Panc1 (cell line): ENCODE measurements at regions not wholly inside any gene's neighbourhood (a gene's known extent, or its start where the extent isn't known, plus 50 kb on each side); places are given as distances from the start of the nearest gene placed in this dataset.

Experiments
- ATAC-seq: fragments of 200-7000 bp; cut with Tn5 transposase; 2 replicates; pipeline ENCODE4 v1.9.1; 2020; ENCODE audit warnings: mild to moderate bottlenecking, moderate library complexity
- BruUV-seq: library from RNA; stranded (reverse); fragments of 400-500 nt; replicated peaks from 2 replicates; lab custom pipeline; 2021; lab: Mats Ljungman, UMichigan
- CTCF ChIA-PET: fragments of 300-600 bp; sonication (Branson Sonifier 250); formaldehyde crosslinking; loops from one replicate; lab custom pipeline; 2022; ENCODE audit warnings: antibody characterized with exemption; lab: Charles Lee
- POLR2A ChIA-PET: fragments of 300-600 bp; sonication (Branson Sonifier 250); formaldehyde crosslinking; loops from one replicate; lab custom pipeline; 2022; ENCODE audit warnings: antibody characterized with exemption; lab: Charles Lee
- DNase-seq: peaks from one replicate; pipeline ENCODE4 v3.0.0-alpha.2; 2010; ENCODE audit warnings: low read depth, low spot score
- H3K27ac ChIP-seq: 2 replicates; pipeline ENCODE4 v1.5.1; 2011; ENCODE audit warnings: mild to moderate bottlenecking, low read length, inconsistent platforms
- H3K27me3 ChIP-seq: fragments of 200-500 bp; sonication (Bioruptor generic); 2 replicates; pipeline ENCODE4 v1.6.0; 2014; ENCODE audit warnings: low read length, inconsistent platforms; ENCODE audit not compliant: control insufficient read depth, insufficient read depth
- H3K36me3 ChIP-seq: fragments of 200-500 bp; sonication (Bioruptor generic); 2 replicates; pipeline ENCODE4 v1.5.1; 2014; ENCODE audit warnings: inconsistent platforms, mild to moderate bottlenecking, low read length, moderate library complexity; ENCODE audit not compliant: control insufficient read depth, insufficient read depth
- H3K4me1 ChIP-seq: 2 replicates; pipeline ENCODE4 v1.5.1; 2011; ENCODE audit warnings: inconsistent platforms, mild to moderate bottlenecking, low read length, moderate library complexity; ENCODE audit not compliant: control insufficient read depth, insufficient read depth
- H3K4me3 ChIP-seq, 2 experiments: 2 replicates each; pipeline ENCODE4 v1.5.1; 2011 to 2012; ENCODE audit warnings: low read depth in 2 of 2, low read length in 2 of 2, mild to moderate bottlenecking in 2 of 2, inconsistent platforms in 1 of 2, moderate library complexity in 1 of 2
- H3K9me3 ChIP-seq: fragments of 200-500 bp; sonication (Bioruptor generic); 2 replicates; pipeline ENCODE4 v1.5.1; 2014; ENCODE audit warnings: low read depth, mild to moderate bottlenecking, inconsistent platforms, low read length, moderate library complexity; ENCODE audit not compliant: control insufficient read depth, insufficient read depth
- CTCF ChIP-seq: fragments of 450-650 bp; IDR thresholded peaks from 2 replicates; pipeline ENCODE4 v1.5.1; 2017; ENCODE audit warnings: mild to moderate bottlenecking
- POLR2AphosphoS5 ChIP-seq: IDR thresholded peaks from 2 replicates; pipeline ENCODE4 v1.6.1; 2012; ENCODE audit warnings: mild to moderate bottlenecking, low read depth, low read length, moderate library complexity
- REST ChIP-seq, 2 experiments: IDR thresholded peaks; 2 replicates each; pipeline ENCODE4 v1.6.1; 2011 to 2012; ENCODE audit warnings: low read depth in 2 of 2, control low read depth in 1 of 2, low read length in 1 of 2, mild to moderate bottlenecking in 1 of 2, moderate library complexity in 1 of 2; ENCODE audit not compliant: insufficient read depth in 1 of 2
- SIN3A ChIP-seq: IDR thresholded peaks from 2 replicates; pipeline ENCODE4 v1.6.1; 2012; ENCODE audit warnings: low read depth, mild to moderate bottlenecking, low read length, moderate library complexity, borderline replicate concordance; ENCODE audit not compliant: insufficient read depth
- TCF7L2 ChIP-seq: IDR thresholded peaks from 2 replicates; pipeline ENCODE4 v1.6.1; 2011; ENCODE audit warnings: mild to moderate bottlenecking, low read depth, low read length, inconsistent platforms
- in situ Hi-C: cut with HindIII; loops from 2 replicates; pipeline ENCODE4 v1.10.0; 2016; ENCODE audit warnings: low sequenced_read_pairs, low pct_unique_long_range_greater_than_20kb
- intact Hi-C: fragments of 100-400 bp; cut with micrococcal nuclease; formaldehyde crosslinking; loops from one replicate; pipeline ENCODE4 v1.10.0; 2022; ENCODE audit not compliant: unreplicated experiment

- H3K4me1 ChIP-seq, result no peaks in the 10 kb centered on the region
- DNase-seq (no peak), ATAC-seq (no peak)
- intact Hi-C loops, result no loop called here
- no peaks in the 10 kb centered on the region for H3K36me3 ChIP-seq
- BruUV-seq, result no TSS peak
- no peak overlapping the region for H3K27ac ChIP-seq
- H3K4me3 ChIP-seq, result no peak overlapping the region
- in situ Hi-C loops, result no loop called here
- TF ChIP-seq POLR2AphosphoS5, result no peak
- peak; percentile 4; the same call in 1 of the 2 replicates for TF ChIP-seq CTCF
- TF ChIP-seq TCF7L2, result no peak
- TF ChIP-seq REST (IDR thresholded peaks at IDR 0.05; ENCODE audit: insufficient read depth in 1 of 2, low read depth in 2 of 2, low read length in 1 of 2), result no peak
- TF ChIP-seq SIN3A, result no peak
- ChIA-PET CTCF (no interaction called here), POLR2A (no interaction called here)
- no peaks in the 10 kb centered on the region for H3K27me3 ChIP-seq
- no peaks in the 10 kb centered on the region for H3K9me3 ChIP-seq
These were observed 1020.9 kb downstream of the GATA3 start for GRCh38 chr10:9075420-9075819.

- Histone ChIP-seq H3K36me3 (no peaks in the 10 kb centered on the region), H3K9me3 (no peaks in the 10 kb centered on the region), H3K4me1 (no peaks in the 10 kb centered on the region), H3K27ac (no peak overlapping the region), H3K4me3 (no peak overlapping the region), H3K27me3 (no peaks in the 10 kb centered on the region)
- ATAC-seq (no peak), DNase-seq (no peak)
- TF ChIP-seq TCF7L2 (no peak), POLR2AphosphoS5 (no peak)
- POLR2A ChIA-PET, result no interaction called here
- in situ Hi-C loops, result no loop called here
- intact Hi-C loops, result no loop called here
- CTCF ChIA-PET, result no interaction called here
- no TSS peak for BruUV-seq
These were observed 1021.6 kb downstream of the GATA3 start for GRCh38 chr10:9076066-9076465.

GRCh38 chr10:9081253-9081652, 1026.8 kb downstream of the GATA3 start:
- no peak overlapping the region for H3K27ac ChIP-seq
- TF ChIP-seq SIN3A (no peak), CTCF (no peak), REST (IDR thresholded peaks at IDR 0.05; ENCODE audit: insufficient read depth in 1 of 2, low read depth in 2 of 2, low read length in 1 of 2) (no peak), POLR2AphosphoS5 (no peak)
- ATAC-seq (no peak), DNase-seq (no peak)
- no peaks in the 10 kb centered on the region for H3K36me3 ChIP-seq
- POLR2A ChIA-PET, result no interaction called here
- H3K27me3 ChIP-seq, result no peaks in the 10 kb centered on the region
- BruUV-seq, result no TSS peak
- no peak overlapping the region for H3K4me3 ChIP-seq
- intact Hi-C loops, result no loop called here
- no peaks in the 10 kb centered on the region for H3K9me3 ChIP-seq
- CTCF ChIA-PET, result no interaction called here
- H3K4me1 ChIP-seq, result no peaks in the 10 kb centered on the region
- in situ Hi-C loops, result no loop called here
